ENCODE measurements at regions not wholly inside any gene's neighbourhood (a gene's known extent, or its start where the extent isn't known, plus 50 kb on each side); places are given as distances from the start of the nearest gene placed in this dataset.

DNA sequence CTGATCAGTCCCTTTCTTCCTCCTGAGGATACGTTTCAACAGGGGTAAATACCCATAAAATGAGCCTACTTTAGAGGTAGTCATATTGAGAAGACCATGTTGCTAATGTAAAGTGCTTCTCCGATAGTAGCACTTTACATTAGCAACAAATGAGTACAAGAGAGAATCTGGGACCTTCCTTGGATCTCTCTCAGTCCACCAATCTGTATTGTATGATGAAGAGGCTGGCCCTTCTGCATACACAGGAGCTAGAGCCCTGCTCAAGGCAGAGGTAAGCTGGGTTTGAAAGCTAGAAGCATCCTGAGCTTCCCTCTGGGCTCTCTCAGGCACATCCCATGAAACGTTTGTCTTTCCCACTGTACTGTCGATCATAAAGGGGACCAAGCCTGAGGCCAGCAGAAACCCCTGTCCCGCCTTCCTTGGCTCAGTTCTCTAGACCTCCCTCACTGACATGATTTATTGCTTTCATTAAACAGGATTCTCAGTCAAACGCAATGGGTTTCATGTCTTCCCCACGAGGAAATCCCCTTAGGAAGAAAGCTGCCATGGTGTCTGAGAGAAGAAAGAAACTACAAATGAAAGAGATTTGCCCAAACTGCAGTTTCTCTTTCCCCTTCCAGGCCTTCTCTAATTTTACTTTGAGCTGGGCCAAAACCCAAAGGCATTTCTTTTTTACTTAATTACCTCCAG, 62.8 kb upstream of the BCAR3 start:
- TF ChIP-seq POLR2A (IDR thresholded peaks at IDR 0.05): no peak
- TF ChIP-seq, protein P1, sequence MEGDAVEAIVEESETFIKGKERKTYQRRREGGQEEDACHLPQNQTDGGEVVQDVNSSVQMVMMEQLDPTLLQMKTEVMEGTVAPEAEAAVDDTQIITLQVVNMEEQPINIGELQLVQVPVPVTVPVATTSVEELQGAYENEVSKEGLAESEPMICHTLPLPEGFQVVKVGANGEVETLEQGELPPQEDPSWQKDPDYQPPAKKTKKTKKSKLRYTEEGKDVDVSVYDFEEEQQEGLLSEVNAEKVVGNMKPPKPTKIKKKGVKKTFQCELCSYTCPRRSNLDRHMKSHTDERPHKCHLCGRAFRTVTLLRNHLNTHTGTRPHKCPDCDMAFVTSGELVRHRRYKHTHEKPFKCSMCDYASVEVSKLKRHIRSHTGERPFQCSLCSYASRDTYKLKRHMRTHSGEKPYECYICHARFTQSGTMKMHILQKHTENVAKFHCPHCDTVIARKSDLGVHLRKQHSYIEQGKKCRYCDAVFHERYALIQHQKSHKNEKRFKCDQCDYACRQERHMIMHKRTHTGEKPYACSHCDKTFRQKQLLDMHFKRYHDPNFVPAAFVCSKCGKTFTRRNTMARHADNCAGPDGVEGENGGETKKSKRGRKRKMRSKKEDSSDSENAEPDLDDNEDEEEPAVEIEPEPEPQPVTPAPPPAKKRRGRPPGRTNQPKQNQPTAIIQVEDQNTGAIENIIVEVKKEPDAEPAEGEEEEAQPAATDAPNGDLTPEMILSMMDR (IDR thresholded peaks at IDR 0.05): no peak

Data from right lobe of liver (tissue), 4 donors.